HL-60 (cell line): ENCODE measurements at regions not wholly inside any gene's neighbourhood (a gene's known extent, or its start where the extent isn't known, plus 50 kb on each side); places are given as distances from the start of the nearest gene placed in this dataset.

Experiments
- DNase-seq, 2 experiments: peaks; one replicate each; pipeline ENCODE4 v3.0.0-alpha.2; 2010 to 2020; ENCODE audit warnings: low read depth in 1 of 2, low spot score in 1 of 2
- H3K27ac ChIP-seq: fragments of 250-450 bp; sonication (Bioruptor Pico); replicated peaks from 2 replicates; pipeline ENCODE4 v1.5.1; 2020; ENCODE audit warnings: mild to moderate bottlenecking, moderate library complexity
- H3K27me3 ChIP-seq: fragments of 250-450 bp; sonication (Bioruptor Pico); 2 replicates; pipeline ENCODE4 v1.5.1; 2021; ENCODE audit warnings: mild to moderate bottlenecking, moderate library complexity; ENCODE audit not compliant: insufficient read depth, poor library complexity, severe bottlenecking
- H3K4me3 ChIP-seq: replicated peaks from 2 replicates; pipeline ENCODE4 v1.5.1; 2011; ENCODE audit warnings: mild to moderate bottlenecking, control low read depth, low read length; ENCODE audit not compliant: insufficient read depth
- CTCF ChIP-seq: IDR thresholded peaks from one replicate; pipeline ENCODE4 v1.5.1; 2011; ENCODE audit warnings: low read length, control low read depth, inconsistent platforms; ENCODE audit not compliant: insufficient read depth
- GABPA ChIP-seq: IDR thresholded peaks from 2 replicates; pipeline ENCODE4 v1.6.1; 2012; ENCODE audit warnings: low read depth
- POLR2AphosphoS5 ChIP-seq: IDR thresholded peaks from 2 replicates; pipeline ENCODE4 v1.6.1; 2012; ENCODE audit warnings: low read depth
- REST ChIP-seq: IDR thresholded peaks from 2 replicates; pipeline ENCODE4 v1.6.1; 2012; ENCODE audit warnings: low read depth; ENCODE audit not compliant: insufficient replicate concordance
- SPI1 ChIP-seq: IDR thresholded peaks from 2 replicates; pipeline ENCODE4 v1.6.1; 2012; ENCODE audit warnings: low read depth, mild to moderate bottlenecking, borderline replicate concordance

GRCh38 chr16:79337906-79338305, 262.6 kb downstream of the MAF start:
- Histone ChIP-seq H3K27ac (no peak overlapping the region), H3K27me3 (no peaks in the 10 kb centered on the region), H3K4me3 (no peak overlapping the region)
- TF ChIP-seq GABPA: no peak
- TF ChIP-seq POLR2AphosphoS5: no peak
- no peak for TF ChIP-seq CTCF
- TF ChIP-seq REST: no peak
- no peak for TF ChIP-seq SPI1
- no peak for DNase-seq

- no peak for DNase-seq
- Histone ChIP-seq H3K27me3 (no peaks in the 10 kb centered on the region), H3K27ac (no peak overlapping the region), H3K4me3 (no peak overlapping the region)
- no peak for TF ChIP-seq CTCF
These were observed 263.9 kb downstream of the MAF start for GRCh38 chr16:79336437-79337229.

GRCh38 chr16:79334127-79334526, 266.4 kb downstream of the MAF start:
- no peaks in the 10 kb centered on the region for H3K27me3 ChIP-seq
- TF ChIP-seq CTCF (no peak), GABPA (no peak), POLR2AphosphoS5 (no peak), REST (no peak), SPI1 (no peak)
- H3K4me3 ChIP-seq: no peak overlapping the region
- H3K27ac ChIP-seq: no peak overlapping the region
- DNase-seq: no peak

- DNase-seq: no peak
- Histone ChIP-seq H3K27ac (no peak overlapping the region), H3K4me3 (no peak overlapping the region), H3K27me3 (no peaks in the 10 kb centered on the region)
- no peak for TF ChIP-seq GABPA
- TF ChIP-seq POLR2AphosphoS5: no peak
- no peak for TF ChIP-seq CTCF
- TF ChIP-seq SPI1: no peak
- TF ChIP-seq REST: no peak
These were observed 269.5 kb downstream of the MAF start for GRCh38 chr16:79331066-79331465.
